Body of pancreas (tissue), 4 donors: ENCODE measurements at regions not wholly inside any gene's neighbourhood (a gene's known extent, or its start where the extent isn't known, plus 50 kb on each side); places are given as distances from the start of the nearest gene placed in this dataset.

ENCODE experiments used
- CTCF ChIP-seq, 7 experiments: fragments of 450-650 bp in 4 of 7; fragments of 200-600 bp in 3 of 7; sonication (generic) in 3 of 7; IDR thresholded peaks; one replicate each; pipeline ENCODE4 v1.5.1; 2016 to 2019; ENCODE audit warnings: antibody characterized with exemption in 7 of 7
- POLR2A ChIP-seq, 3 donors: fragments of 450-650 bp; IDR thresholded peaks; one replicate each; pipeline ENCODE4 v1.6.1; 2016; ENCODE audit warnings: antibody characterized with exemption in 3 of 3, mild to moderate bottlenecking in 2 of 3

GRCh38 chr13:107190065-107190464 lies 622.1 kb upstream of the ARGLU1 start:
- TF ChIP-seq CTCF (IDR thresholded peaks at IDR 0.05), result no peak
- no peak for TF ChIP-seq POLR2A (IDR thresholded peaks at IDR 0.05)
